ENCODE measurements at regions not wholly inside any gene's neighbourhood (a gene's known extent, or its start where the extent isn't known, plus 50 kb on each side); places are given as distances from the start of the nearest gene placed in this dataset.

DNA sequence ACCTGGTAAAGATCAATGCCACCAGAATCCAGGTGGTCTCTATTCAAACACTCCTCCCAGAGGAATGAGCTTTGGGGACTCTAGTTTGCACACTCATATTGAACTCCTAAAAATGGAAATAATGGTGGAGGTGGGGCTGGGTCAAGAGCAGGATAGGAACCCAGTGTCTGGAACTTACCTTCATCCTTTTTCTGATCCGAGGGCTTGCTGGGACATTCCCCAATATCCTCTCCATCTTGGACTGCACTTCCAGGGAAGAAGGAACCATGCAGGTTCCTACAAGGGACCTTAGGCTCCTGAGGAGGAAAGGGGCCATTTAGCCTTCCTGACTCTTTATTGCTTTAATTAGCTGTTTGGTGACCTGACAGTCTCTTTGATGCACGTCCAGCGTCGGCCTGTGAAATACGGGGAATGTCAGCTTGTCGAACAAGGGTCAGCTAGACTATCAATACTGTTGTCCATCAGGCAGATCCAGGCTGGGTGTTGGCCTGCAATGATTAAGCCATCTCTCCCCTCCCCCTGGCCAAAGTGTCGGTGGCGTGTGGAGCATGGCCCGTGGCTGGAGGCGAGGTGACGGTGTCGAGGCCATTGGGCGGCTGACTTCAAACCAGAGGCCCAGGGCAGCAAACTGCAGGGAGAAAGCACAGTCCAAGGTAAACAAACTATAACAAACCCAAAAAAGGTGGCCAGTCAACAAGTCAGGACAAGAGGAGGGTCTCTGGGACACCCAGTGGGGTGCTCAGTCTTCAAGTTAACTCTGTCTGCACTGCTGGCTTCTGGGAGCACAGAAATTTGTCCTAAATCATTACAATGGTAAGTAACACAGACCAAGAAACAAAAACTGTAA lies 405.2 kb upstream of the TBX3 start:
- Histone ChIP-seq H3K9ac (ENCODE audit: low read length) (no peak overlapping the region), H2AFZ (ENCODE audit: low read depth, low read length) (no peak overlapping the region)

DNA sequence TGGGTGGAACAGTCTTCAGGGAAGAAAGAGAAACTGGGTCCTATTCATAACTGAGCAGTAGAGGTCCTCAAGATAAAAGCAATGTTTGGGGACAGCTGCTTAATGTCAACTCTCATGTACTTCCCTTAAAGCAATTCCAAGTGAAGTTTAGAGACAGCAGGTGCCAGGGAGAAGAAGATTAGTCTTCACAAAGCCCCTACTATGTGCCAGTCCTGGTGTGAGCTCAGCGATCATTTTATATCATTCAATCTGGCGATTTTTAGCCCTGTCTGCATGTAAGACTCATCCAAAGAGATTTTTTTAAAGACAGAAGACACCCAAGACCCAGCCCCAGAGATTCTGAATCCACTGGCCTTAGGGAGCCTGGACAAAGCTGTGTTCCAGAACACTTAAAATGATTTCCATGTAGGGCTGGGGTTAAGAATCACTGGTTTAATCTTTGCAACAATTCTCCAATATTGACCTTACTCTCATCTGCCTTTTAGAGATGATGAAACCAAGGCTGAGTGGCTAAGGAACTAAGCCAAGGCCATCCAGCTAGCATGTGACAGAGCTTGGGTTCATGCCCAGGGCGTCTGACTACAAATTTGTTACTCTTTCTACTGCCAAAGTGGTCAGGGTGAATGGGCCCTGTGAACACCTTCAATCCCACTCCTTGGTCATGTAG lies 404.5 kb upstream of the TBX3 start:
- no peak overlapping the region for H3K9ac ChIP-seq (ENCODE audit: low read length)
- H3K9me3 ChIP-seq (ENCODE audit: low read length) = no peaks in the 10 kb centered on the region
- no peaks in the 10 kb centered on the region for H3K27me3 ChIP-seq (ENCODE audit: insufficient read depth, low read depth, low read length)
- no peaks in the 10 kb centered on the region for H3K79me2 ChIP-seq (replicated peaks; ENCODE audit: insufficient read depth, low read length)
- H3K27ac ChIP-seq (ENCODE audit: low read length) = no peak overlapping the region
- H4K20me1 ChIP-seq (ENCODE audit: insufficient read depth) = no peaks in the 10 kb centered on the region
- no peak overlapping the region for H3K4me3 ChIP-seq (ENCODE audit: low read length)
- H3K4me2 ChIP-seq (ENCODE audit: low read length) = no peak overlapping the region
- H3K9me2 ChIP-seq (ENCODE audit: insufficient read depth, low read length) = no peaks in the 10 kb centered on the region
- no peaks in the 10 kb centered on the region for H3K36me3 ChIP-seq (ENCODE audit: insufficient read depth, low read length)
- no peak overlapping the region for H2AFZ ChIP-seq (ENCODE audit: low read depth, low read length)
- no peaks in the 10 kb centered on the region for H3F3A ChIP-seq (ENCODE audit: insufficient read depth, low read length, poor library complexity, severe bottlenecking)
- TF ChIP-seq SMC3 (conservative IDR thresholded peaks at IDR 0.05; ENCODE audit: poor library complexity) (no peak), RAD21 (conservative IDR thresholded peaks at IDR 0.05) (no peak), MXI1 (conservative IDR thresholded peaks at IDR 0.05; ENCODE audit: poor library complexity, severe bottlenecking) (no peak), POLR2AphosphoS5 (IDR thresholded peaks at IDR 0.05) (no peak), EZH2 (IDR thresholded peaks at IDR 0.05; ENCODE audit: borderline replicate concordance, insufficient read depth, low read length, poor library complexity, severe bottlenecking) (no peak), EP300 (conservative IDR thresholded peaks at IDR 0.05; ENCODE audit: poor library complexity, severe bottlenecking) (no peak), TAF1 (IDR thresholded peaks at IDR 0.05; ENCODE audit: low read depth) (no peak)
- TF ChIP-seq, protein P1, sequence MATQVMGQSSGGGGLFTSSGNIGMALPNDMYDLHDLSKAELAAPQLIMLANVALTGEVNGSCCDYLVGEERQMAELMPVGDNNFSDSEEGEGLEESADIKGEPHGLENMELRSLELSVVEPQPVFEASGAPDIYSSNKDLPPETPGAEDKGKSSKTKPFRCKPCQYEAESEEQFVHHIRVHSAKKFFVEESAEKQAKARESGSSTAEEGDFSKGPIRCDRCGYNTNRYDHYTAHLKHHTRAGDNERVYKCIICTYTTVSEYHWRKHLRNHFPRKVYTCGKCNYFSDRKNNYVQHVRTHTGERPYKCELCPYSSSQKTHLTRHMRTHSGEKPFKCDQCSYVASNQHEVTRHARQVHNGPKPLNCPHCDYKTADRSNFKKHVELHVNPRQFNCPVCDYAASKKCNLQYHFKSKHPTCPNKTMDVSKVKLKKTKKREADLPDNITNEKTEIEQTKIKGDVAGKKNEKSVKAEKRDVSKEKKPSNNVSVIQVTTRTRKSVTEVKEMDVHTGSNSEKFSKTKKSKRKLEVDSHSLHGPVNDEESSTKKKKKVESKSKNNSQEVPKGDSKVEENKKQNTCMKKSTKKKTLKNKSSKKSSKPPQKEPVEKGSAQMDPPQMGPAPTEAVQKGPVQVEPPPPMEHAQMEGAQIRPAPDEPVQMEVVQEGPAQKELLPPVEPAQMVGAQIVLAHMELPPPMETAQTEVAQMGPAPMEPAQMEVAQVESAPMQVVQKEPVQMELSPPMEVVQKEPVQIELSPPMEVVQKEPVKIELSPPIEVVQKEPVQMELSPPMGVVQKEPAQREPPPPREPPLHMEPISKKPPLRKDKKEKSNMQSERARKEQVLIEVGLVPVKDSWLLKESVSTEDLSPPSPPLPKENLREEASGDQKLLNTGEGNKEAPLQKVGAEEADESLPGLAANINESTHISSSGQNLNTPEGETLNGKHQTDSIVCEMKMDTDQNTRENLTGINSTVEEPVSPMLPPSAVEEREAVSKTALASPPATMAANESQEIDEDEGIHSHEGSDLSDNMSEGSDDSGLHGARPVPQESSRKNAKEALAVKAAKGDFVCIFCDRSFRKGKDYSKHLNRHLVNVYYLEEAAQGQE (IDR thresholded peaks at IDR 0.05; ENCODE audit: borderline replicate concordance) = no peak

More for the DNA sequence above, 405.2 kb upstream of the TBX3 start:
- H3K27me3 ChIP-seq (ENCODE audit: insufficient read depth, low read depth, low read length) = no peaks in the 10 kb centered on the region
- H3F3A ChIP-seq (ENCODE audit: insufficient read depth, low read length, poor library complexity, severe bottlenecking) = no peaks in the 10 kb centered on the region
- TF ChIP-seq, protein P2, sequence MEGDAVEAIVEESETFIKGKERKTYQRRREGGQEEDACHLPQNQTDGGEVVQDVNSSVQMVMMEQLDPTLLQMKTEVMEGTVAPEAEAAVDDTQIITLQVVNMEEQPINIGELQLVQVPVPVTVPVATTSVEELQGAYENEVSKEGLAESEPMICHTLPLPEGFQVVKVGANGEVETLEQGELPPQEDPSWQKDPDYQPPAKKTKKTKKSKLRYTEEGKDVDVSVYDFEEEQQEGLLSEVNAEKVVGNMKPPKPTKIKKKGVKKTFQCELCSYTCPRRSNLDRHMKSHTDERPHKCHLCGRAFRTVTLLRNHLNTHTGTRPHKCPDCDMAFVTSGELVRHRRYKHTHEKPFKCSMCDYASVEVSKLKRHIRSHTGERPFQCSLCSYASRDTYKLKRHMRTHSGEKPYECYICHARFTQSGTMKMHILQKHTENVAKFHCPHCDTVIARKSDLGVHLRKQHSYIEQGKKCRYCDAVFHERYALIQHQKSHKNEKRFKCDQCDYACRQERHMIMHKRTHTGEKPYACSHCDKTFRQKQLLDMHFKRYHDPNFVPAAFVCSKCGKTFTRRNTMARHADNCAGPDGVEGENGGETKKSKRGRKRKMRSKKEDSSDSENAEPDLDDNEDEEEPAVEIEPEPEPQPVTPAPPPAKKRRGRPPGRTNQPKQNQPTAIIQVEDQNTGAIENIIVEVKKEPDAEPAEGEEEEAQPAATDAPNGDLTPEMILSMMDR (IDR thresholded peaks at IDR 0.05; ENCODE audit: poor library complexity, severe bottlenecking) = no peak
- TF ChIP-seq MXI1 (conservative IDR thresholded peaks at IDR 0.05; ENCODE audit: poor library complexity, severe bottlenecking) (no peak), EP300 (conservative IDR thresholded peaks at IDR 0.05; ENCODE audit: poor library complexity, severe bottlenecking) (no peak), TAF1 (IDR thresholded peaks at IDR 0.05; ENCODE audit: low read depth) (no peak), RAD21 (conservative IDR thresholded peaks at IDR 0.05) (no peak), SMC3 (conservative IDR thresholded peaks at IDR 0.05; ENCODE audit: poor library complexity) (no peak), EZH2 (IDR thresholded peaks at IDR 0.05; ENCODE audit: borderline replicate concordance, insufficient read depth, low read length, poor library complexity, severe bottlenecking) (no peak), POLR2AphosphoS5 (IDR thresholded peaks at IDR 0.05) (no peak)
- TF ChIP-seq, protein P1 (IDR thresholded peaks at IDR 0.05; ENCODE audit: borderline replicate concordance) = no peak
- no peak overlapping the region for H3K4me3 ChIP-seq (ENCODE audit: low read length)
- no peaks in the 10 kb centered on the region for H3K79me2 ChIP-seq (replicated peaks; ENCODE audit: insufficient read depth, low read length)
- no peak overlapping the region for H3K27ac ChIP-seq (ENCODE audit: low read length)
- no peaks in the 10 kb centered on the region for H3K9me3 ChIP-seq (ENCODE audit: low read length)
- no peaks in the 10 kb centered on the region for H4K20me1 ChIP-seq (ENCODE audit: insufficient read depth)
- H3K9me2 ChIP-seq (ENCODE audit: insufficient read depth, low read length) = no peaks in the 10 kb centered on the region
- no peak overlapping the region for H3K4me2 ChIP-seq (ENCODE audit: low read length)
- no peaks in the 10 kb centered on the region for H3K36me3 ChIP-seq (ENCODE audit: insufficient read depth, low read length)
